ENCODE measurements at regions not wholly inside any gene's neighbourhood (a gene's known extent, or its start where the extent isn't known, plus 50 kb on each side); places are given as distances from the start of the nearest gene placed in this dataset.

GRCh38 chr2:204144492-204144891 is 207.9 kb downstream of the ICOS start:
- TF ChIP-seq CTCF (IDR thresholded peaks at IDR 0.05) (no peak), POLR2AphosphoS5 (IDR thresholded peaks at IDR 0.05) (no peak)
